ENCODE measurements at regions not wholly inside any gene's neighbourhood (a gene's known extent, or its start where the extent isn't known, plus 50 kb on each side); places are given as distances from the start of the nearest gene placed in this dataset.

GRCh38 chr1:5651027-5651410 lies 341.2 kb downstream of the NPHP4 start:
- TF ChIP-seq CTCF (IDR thresholded peaks at IDR 0.05) = no peak
- DNase-seq (ENCODE audit: low spot score) (no peak), ATAC-seq (ENCODE audit: low FRiP score) (no peak)

GRCh38 chr1:5650283-5651026 lies 341.8 kb downstream of the NPHP4 start:
- ATAC-seq (ENCODE audit: low FRiP score) = no peak
- no peak for DNase-seq (ENCODE audit: low spot score)
- no peak for TF ChIP-seq CTCF (IDR thresholded peaks at IDR 0.05)

GRCh38 chr1:5649795-5650194 lies 342.4 kb downstream of the NPHP4 start:
- DNase-seq (ENCODE audit: low spot score) (no peak), ATAC-seq (ENCODE audit: low FRiP score) (no peak)
- no peak for TF ChIP-seq CTCF (IDR thresholded peaks at IDR 0.05)

- ATAC-seq (ENCODE audit: low FRiP score) (no peak), DNase-seq (ENCODE audit: low spot score) (no peak)
- no peak for TF ChIP-seq CTCF (IDR thresholded peaks at IDR 0.05)
Observed at GRCh38 chr1:5649166-5649551, 343.1 kb downstream of the NPHP4 start.

- ATAC-seq (ENCODE audit: low FRiP score) = no peak
- TF ChIP-seq CTCF (IDR thresholded peaks at IDR 0.05) = no peak
- no peak for DNase-seq (ENCODE audit: low spot score)
Observed at GRCh38 chr1:5648410-5649165, 343.6 kb downstream of the NPHP4 start.

- DNase-seq (ENCODE audit: low spot score) (no peak), ATAC-seq (ENCODE audit: low FRiP score) (no peak)
- no peak for TF ChIP-seq CTCF (IDR thresholded peaks at IDR 0.05)
Observed at GRCh38 chr1:5647234-5647633, 345.0 kb downstream of the NPHP4 start.

All from omental fat pad (tissue), 3 donors.